ENCODE measurements at regions not wholly inside any gene's neighbourhood (a gene's known extent, or its start where the extent isn't known, plus 50 kb on each side); places are given as distances from the start of the nearest gene placed in this dataset.

DNA sequence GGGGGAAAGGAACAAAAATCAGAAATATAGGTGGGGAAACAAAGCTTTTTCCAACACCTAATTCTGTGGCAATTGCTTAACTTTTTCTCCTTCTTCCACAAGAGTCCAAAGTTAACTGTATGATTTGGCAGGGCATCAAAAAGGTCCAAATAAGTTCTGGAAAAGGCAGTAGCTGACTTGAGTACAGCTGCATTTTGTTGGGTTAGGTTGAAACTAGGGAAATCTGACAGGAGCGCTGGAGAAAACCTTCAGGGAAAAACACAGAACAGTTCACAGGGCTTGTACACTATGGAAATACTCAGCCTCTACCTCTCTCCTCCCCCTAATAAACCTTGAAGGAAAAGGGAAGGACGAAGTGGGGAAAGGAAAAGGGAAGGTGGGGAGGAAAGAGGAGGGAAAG lies 438.6 kb downstream of the ZEB2 start:
- no peak overlapping the region for H3K4me3 ChIP-seq (ENCODE audit: low read length)
- TF ChIP-seq, protein P1, sequence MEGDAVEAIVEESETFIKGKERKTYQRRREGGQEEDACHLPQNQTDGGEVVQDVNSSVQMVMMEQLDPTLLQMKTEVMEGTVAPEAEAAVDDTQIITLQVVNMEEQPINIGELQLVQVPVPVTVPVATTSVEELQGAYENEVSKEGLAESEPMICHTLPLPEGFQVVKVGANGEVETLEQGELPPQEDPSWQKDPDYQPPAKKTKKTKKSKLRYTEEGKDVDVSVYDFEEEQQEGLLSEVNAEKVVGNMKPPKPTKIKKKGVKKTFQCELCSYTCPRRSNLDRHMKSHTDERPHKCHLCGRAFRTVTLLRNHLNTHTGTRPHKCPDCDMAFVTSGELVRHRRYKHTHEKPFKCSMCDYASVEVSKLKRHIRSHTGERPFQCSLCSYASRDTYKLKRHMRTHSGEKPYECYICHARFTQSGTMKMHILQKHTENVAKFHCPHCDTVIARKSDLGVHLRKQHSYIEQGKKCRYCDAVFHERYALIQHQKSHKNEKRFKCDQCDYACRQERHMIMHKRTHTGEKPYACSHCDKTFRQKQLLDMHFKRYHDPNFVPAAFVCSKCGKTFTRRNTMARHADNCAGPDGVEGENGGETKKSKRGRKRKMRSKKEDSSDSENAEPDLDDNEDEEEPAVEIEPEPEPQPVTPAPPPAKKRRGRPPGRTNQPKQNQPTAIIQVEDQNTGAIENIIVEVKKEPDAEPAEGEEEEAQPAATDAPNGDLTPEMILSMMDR (conservative IDR thresholded peaks at IDR 0.05; ENCODE audit: low read length): no peak

DNA sequence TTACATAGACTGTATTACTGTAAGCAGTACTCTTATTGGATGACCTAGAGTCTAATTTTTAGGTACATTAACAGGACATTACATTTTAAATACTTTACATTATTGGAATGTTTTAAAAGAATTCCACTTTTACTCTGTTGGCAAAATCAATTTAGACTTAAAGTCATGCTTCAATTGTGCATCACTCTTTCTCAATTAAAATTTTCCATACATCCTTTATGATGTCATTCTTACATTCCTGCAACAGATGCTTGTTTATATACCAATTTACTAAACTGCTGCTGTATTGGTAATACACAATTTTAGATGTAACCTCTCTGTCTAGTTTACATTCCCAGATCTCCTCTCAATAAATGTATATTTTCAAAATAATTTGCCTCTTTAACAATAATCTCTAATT lies 440.1 kb downstream of the ZEB2 start:
- TF ChIP-seq, protein P1 (conservative IDR thresholded peaks at IDR 0.05; ENCODE audit: low read length): no peak
- no peak overlapping the region for H3K4me3 ChIP-seq (ENCODE audit: low read length)
- no peak for DNase-seq (ENCODE audit: low read depth)

More for the DNA sequence above, 438.6 kb downstream of the ZEB2 start:
- no peak for DNase-seq (ENCODE audit: low read depth)

DNA sequence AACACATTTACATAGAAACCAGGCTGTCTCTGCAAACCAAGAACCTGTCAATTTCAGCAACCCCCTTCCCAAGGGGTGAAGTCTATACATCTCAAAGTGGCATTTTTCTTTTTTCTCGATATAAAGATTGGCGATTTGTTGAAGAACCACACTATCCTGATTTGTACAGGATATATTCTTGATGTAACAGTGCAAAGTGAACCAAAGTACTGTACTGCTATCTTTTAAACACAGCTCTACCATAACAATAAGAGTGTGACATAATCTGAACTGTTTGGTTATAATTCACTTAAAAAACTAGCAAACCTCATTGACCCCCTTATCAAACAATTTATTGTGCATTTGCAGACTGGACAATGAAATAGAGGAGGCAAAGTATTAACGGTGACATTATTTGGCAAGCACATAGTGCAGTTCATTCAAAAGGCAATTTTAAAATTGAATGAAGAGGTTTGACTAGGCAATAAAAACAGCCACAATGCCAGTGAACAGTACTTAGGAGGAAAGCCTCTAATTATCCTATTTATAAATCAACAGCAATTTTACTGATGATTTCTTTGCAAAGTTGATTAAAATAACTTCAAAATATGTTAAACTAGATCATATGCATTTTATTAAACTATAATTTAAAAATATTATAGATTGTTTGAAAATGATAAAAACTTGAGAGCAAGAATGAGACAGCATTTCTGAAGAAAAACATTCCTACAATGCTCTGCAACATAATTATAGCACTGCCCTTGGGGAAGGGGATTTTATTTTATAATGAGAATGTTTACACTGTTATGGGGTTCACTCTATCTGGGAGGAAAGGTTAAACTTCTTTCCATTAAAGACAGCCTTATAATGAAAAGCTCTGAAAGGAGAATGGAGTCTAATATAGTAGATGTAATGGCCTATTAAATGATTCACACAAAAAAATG lies 440.9 kb downstream of the ZEB2 start:
- no peak for DNase-seq (ENCODE audit: low read depth)
- no peak overlapping the region for H3K4me3 ChIP-seq (ENCODE audit: low read length)
- TF ChIP-seq, protein P1 (conservative IDR thresholded peaks at IDR 0.05; ENCODE audit: low read length): no peak

DNA sequence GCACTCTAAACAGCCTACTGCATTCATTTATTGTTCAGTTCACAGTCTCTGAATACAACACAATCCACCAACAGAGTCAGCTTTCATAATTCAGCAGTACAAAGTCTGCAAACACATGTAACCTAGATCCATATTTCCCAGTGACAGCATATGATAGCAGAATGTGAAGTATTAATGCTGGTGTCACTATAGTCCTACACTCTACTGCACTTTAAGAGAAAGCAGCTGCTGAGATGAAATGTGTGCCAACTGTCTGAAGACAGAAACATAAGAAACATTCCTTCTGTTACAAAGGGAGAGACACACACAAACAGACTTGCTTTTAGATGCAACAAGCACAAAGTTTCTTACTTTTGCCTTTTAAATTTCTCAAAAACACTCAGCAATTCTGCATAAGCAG lies 441.8 kb downstream of the ZEB2 start:
- TF ChIP-seq, protein P1 (conservative IDR thresholded peaks at IDR 0.05; ENCODE audit: low read length): no peak
- H3K4me3 ChIP-seq (ENCODE audit: low read length): no peak overlapping the region
- peak; percentile 76 for DNase-seq (ENCODE audit: low read depth)

DNA sequence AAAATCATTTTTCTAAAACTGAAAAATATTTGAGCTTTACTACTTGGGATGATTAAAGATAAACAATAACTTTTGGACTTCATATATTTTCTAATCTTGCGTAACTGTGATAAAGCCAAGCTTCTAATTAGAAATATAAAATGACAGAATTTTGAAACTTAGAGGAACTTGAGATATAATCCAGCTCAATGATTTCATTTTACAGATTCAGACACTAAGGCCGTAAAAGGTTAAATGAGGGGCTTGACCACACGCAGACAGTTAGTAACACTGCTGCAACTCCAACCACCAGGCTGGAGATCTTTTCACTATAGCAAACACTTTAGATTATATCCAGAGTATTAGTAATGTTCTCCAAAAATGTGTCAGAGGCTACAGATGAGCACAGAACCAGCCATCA lies 445.5 kb downstream of the ZEB2 start:
- no peak for DNase-seq (ENCODE audit: low read depth)
- H3K4me3 ChIP-seq (ENCODE audit: low read length): no peak overlapping the region
- TF ChIP-seq, protein P1 (conservative IDR thresholded peaks at IDR 0.05; ENCODE audit: low read length): no peak

DNA sequence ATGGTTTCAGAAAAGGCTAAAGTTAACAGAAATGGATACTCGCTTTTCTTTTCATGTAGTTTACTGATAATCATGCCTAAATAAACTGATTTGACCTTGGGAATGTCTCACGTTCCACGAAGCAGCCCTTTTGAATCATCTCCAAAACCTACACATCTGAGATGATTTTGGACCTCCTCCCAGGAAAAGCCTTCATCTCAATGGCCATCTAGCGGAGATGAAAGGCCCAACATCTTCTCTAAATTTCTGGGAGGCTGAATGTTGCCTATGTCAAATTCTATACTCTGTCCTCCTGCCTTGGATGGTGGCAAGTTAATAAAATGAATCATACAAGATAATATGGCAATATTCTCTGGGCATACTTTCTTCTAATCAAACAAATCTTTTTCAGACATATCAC lies 448.5 kb downstream of the ZEB2 start:
- DNase-seq (ENCODE audit: low read depth): peak; percentile 29
- H3K4me3 ChIP-seq (ENCODE audit: low read length): no peak overlapping the region
- TF ChIP-seq, protein P1 (conservative IDR thresholded peaks at IDR 0.05; ENCODE audit: low read length): peak; percentile 46

DNA sequence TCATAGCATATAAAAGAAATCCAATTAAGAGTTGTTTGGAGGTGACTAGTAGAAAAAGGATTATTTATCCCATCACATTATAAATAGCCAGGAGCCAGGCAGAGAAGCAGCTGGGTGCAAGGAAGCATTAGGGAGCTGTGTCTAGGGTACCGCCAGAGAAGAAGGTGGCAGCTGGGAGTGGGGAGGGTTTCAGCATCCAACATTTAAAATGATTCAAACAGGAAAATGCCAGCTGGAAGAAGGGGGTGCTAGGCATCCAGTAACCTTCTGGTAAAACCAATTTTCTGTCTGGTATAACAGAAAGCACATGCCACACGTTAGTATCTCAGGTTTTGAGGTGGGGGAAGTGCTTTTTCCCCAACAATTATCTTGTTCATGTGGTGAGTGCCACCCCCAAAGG lies 452.4 kb downstream of the ZEB2 start:
- TF ChIP-seq, protein P1 (conservative IDR thresholded peaks at IDR 0.05; ENCODE audit: low read length): no peak
- no peak for DNase-seq (ENCODE audit: low read depth)
- no peak overlapping the region for H3K4me3 ChIP-seq (ENCODE audit: low read length)
